Trophoblast cell (in vitro differentiated cells and primary cell): ENCODE measurements at regions not wholly inside any gene's neighbourhood (a gene's known extent, or its start where the extent isn't known, plus 50 kb on each side); places are given as distances from the start of the nearest gene placed in this dataset.

Source experiments
- DNase-seq, 2 donors: peaks; one replicate each; pipeline ENCODE4 v3.0.0-alpha.2; 2016
- H2AFZ ChIP-seq: 2 replicates; pipeline ENCODE4 v1.6.1; 2013; ENCODE audit warnings: low read length, moderate library complexity, mild to moderate bottlenecking; ENCODE audit not compliant: insufficient read depth, poor library complexity
- H2AK5ac ChIP-seq: 2 replicates; pipeline ENCODE4 v1.6.1; 2013; ENCODE audit warnings: mild to moderate bottlenecking, low read length
- H2BK120ac ChIP-seq: 2 replicates; pipeline ENCODE4 v1.6.1; 2013; ENCODE audit warnings: low read length, mild to moderate bottlenecking, moderate library complexity; ENCODE audit not compliant: insufficient read depth, poor library complexity
- H2BK12ac ChIP-seq: 2 replicates; pipeline ENCODE4 v1.6.1; 2013; ENCODE audit warnings: mild to moderate bottlenecking, low read length, moderate library complexity
- H2BK5ac ChIP-seq: 2 replicates; pipeline ENCODE4 v1.6.1; 2013; ENCODE audit warnings: low read length, low read depth, moderate library complexity, mild to moderate bottlenecking; ENCODE audit not compliant: poor library complexity
- H3K14ac ChIP-seq: 2 replicates; pipeline ENCODE4 v1.6.1; 2013; ENCODE audit warnings: mild to moderate bottlenecking, low read length
- H3K18ac ChIP-seq: 2 replicates; pipeline ENCODE4 v1.6.1; 2013; ENCODE audit warnings: mild to moderate bottlenecking, low read length
- H3K23ac ChIP-seq: 2 replicates; pipeline ENCODE4 v1.6.1; 2013; ENCODE audit warnings: low read length
- H3K27ac ChIP-seq: 2 replicates; pipeline ENCODE4 v1.5.1; 2013; ENCODE audit warnings: low read depth, mild to moderate bottlenecking, inconsistent platforms, low read length, moderate library complexity
- H3K27me3 ChIP-seq: 2 replicates; pipeline ENCODE4 v1.6.1; 2013; ENCODE audit warnings: inconsistent platforms, mild to moderate bottlenecking, low read length, moderate library complexity; ENCODE audit not compliant: insufficient read depth
- H3K36me3 ChIP-seq, 2 experiments: 1 replicate in 1 of 2; 2 replicates in 1 of 2; pipeline ENCODE4 v1.6.1; 2013; ENCODE audit warnings: low read length in 2 of 2, mild to moderate bottlenecking in 2 of 2, moderate library complexity in 1 of 2; ENCODE audit not compliant: insufficient read depth in 2 of 2, control insufficient read depth in 1 of 2
- H3K4ac ChIP-seq: 2 replicates; pipeline ENCODE4 v1.6.1; 2013; ENCODE audit warnings: low read depth, mild to moderate bottlenecking, low read length, moderate library complexity
- H3K4me1 ChIP-seq, 2 experiments: 1 replicate in 1 of 2; 2 replicates in 1 of 2; pipeline ENCODE4 v1.6.1; 2013; ENCODE audit warnings: low read length in 2 of 2, mild to moderate bottlenecking in 2 of 2, moderate library complexity in 1 of 2; ENCODE audit not compliant: insufficient read depth in 2 of 2, control insufficient read depth in 1 of 2
- H3K4me2 ChIP-seq: 2 replicates; pipeline ENCODE4 v1.6.1; 2013; ENCODE audit warnings: inconsistent platforms, mild to moderate bottlenecking, low read length, moderate library complexity
- H3K4me3 ChIP-seq: 2 replicates; pipeline ENCODE4 v1.5.1; 2013; ENCODE audit warnings: mild to moderate bottlenecking, low read depth, low read length, inconsistent platforms
- H3K79me1 ChIP-seq: one replicate; pipeline ENCODE4 v1.6.1; 2013; ENCODE audit warnings: low read length
- H3K79me2 ChIP-seq: 2 replicates; pipeline ENCODE4 v1.6.1; 2013; ENCODE audit warnings: low read length, mild to moderate bottlenecking; ENCODE audit not compliant: control insufficient read depth, insufficient read depth, poor library complexity
- H3K9ac ChIP-seq: 2 replicates; pipeline ENCODE4 v1.6.1; 2013; ENCODE audit warnings: mild to moderate bottlenecking, low read length
- H3K9me3 ChIP-seq: 2 replicates; pipeline ENCODE4 v1.6.1; 2013; ENCODE audit warnings: low read depth, mild to moderate bottlenecking, control low read depth, inconsistent platforms, low read length; ENCODE audit not compliant: insufficient read depth
- H4K12ac ChIP-seq: 2 replicates; pipeline ENCODE4 v1.6.1; 2013; ENCODE audit warnings: low read depth, mild to moderate bottlenecking, low read length, moderate library complexity
- H4K8ac ChIP-seq: 2 replicates; pipeline ENCODE4 v1.6.1; 2013; ENCODE audit warnings: low read depth, mild to moderate bottlenecking, low read length, moderate library complexity
- H4K91ac ChIP-seq: one replicate; pipeline ENCODE4 v1.6.1; 2013; ENCODE audit warnings: low read depth, mild to moderate bottlenecking, low read length, moderate library complexity
- WGBS: extraction: QIAGEN DNeasy Blood & Tissue Kit; methylation state at CpG from one replicate; pipeline ENCODE4 v1.1.7; 2013; ENCODE audit warnings: missing lambda C conversion rate; ENCODE audit not compliant: insufficient read length, insufficient coverage; ENCODE audit errors: extremely low coverage; 5-methylcytosine and 5-hydroxymethylcytosine counted together

GRCh38 chr19:29084266-29084665 is 128.7 kb downstream of the UQCRFS1 start:
- H4K12ac ChIP-seq = no peak overlapping the region
- no CpG with 5 or more reads among the region's 9 CpGs for WGBS
- no peak overlapping the region for H2BK12ac ChIP-seq
- no peaks in the 10 kb centered on the region for H3K79me1 ChIP-seq
- no peak overlapping the region for H3K23ac ChIP-seq
- no peak overlapping the region for H2BK120ac ChIP-seq
- no peak overlapping the region for H4K8ac ChIP-seq
- no peak overlapping the region for H2AFZ ChIP-seq
- H3K9me3 ChIP-seq = no peaks in the 10 kb centered on the region
- no peak overlapping the region for H2BK5ac ChIP-seq
- H3K4me3 ChIP-seq = no peak overlapping the region
- no peak overlapping the region for H2AK5ac ChIP-seq
- H3K9ac ChIP-seq = no peak overlapping the region
- H3K27ac ChIP-seq = no peak overlapping the region
- H3K14ac ChIP-seq = no peak overlapping the region
- H3K4me2 ChIP-seq = no peak overlapping the region
- peak in 1 of 2 donors; percentile 72 for DNase-seq
- no peak overlapping the region for H4K91ac ChIP-seq
- H3K4ac ChIP-seq = no peak overlapping the region
- H3K18ac ChIP-seq = no peak overlapping the region
- H3K79me2 ChIP-seq = no peaks in the 10 kb centered on the region
- no peaks in the 10 kb centered on the region for H3K36me3 ChIP-seq
- H3K27me3 ChIP-seq = no peaks in the 10 kb centered on the region
- H3K4me1 ChIP-seq = peaks cover 0 to 2% of the 10 kb centered on the region in 2 experiments

DNA sequence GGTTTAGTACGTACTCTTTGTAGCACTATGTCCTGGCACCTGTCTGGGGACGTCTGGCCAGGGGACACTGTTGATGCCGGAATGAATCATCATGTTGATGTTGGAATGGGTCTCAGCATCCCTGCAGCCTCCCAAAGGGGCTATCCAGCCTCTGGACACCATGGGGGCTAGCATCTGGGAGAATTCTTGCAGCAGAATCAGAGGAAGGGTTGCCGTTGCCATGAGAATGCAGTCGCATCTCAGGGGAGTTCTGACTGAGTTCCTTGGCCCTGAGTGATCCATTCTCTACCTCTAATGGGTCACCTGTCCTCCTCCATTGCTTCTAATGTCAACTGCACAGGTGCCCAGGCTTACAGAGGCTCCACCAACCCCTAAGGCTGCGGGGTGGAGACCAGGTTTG is 129.1 kb downstream of the UQCRFS1 start:
- Histone ChIP-seq H3K9me3 (no peaks in the 10 kb centered on the region), H3K23ac (no peak overlapping the region), H3K4me3 (no peak overlapping the region), H2BK12ac (no peak overlapping the region), H2BK5ac (no peak overlapping the region), H3K36me3 (no peaks in the 10 kb centered on the region), H3K14ac (no peak overlapping the region), H3K4ac (no peak overlapping the region), H3K9ac (no peak overlapping the region), H2BK120ac (no peak overlapping the region), H4K8ac (no peak overlapping the region), H3K27me3 (no peaks in the 10 kb centered on the region), H3K4me1 (peaks cover 0 to 4% of the 10 kb centered on the region in 2 experiments), H4K12ac (no peak overlapping the region), H2AFZ (no peak overlapping the region), H3K79me2 (no peaks in the 10 kb centered on the region), H3K4me2 (no peak overlapping the region), H3K79me1 (no peaks in the 10 kb centered on the region), H3K27ac (no peak overlapping the region), H2AK5ac (no peak overlapping the region), H4K91ac (no peak overlapping the region), H3K18ac (no peak overlapping the region)
- no CpG with 5 or more reads among the region's 6 CpGs for WGBS
- no peak for DNase-seq

GRCh38 chr19:29079356-29080032 is 133.5 kb downstream of the UQCRFS1 start:
- H3K9ac ChIP-seq = no peak overlapping the region
- H3K4me2 ChIP-seq = no peak overlapping the region
- no peak overlapping the region for H4K12ac ChIP-seq
- no peak overlapping the region for H3K4me3 ChIP-seq
- H3K27me3 ChIP-seq = no peaks in the 10 kb centered on the region
- H3K9me3 ChIP-seq = peaks cover 2% of the 10 kb centered on the region
- H3K4me1 ChIP-seq = peaks cover 0 to 4% of the 10 kb centered on the region in 2 experiments
- no CpG with 5 or more reads among the region's 14 CpGs for WGBS
- H3K23ac ChIP-seq = no peak overlapping the region
- no peak overlapping the region for H3K4ac ChIP-seq
- H3K14ac ChIP-seq = no peak overlapping the region
- no peak overlapping the region for H3K27ac ChIP-seq
- H2BK5ac ChIP-seq = no peak overlapping the region
- DNase-seq = peak; percentile 71 to 82
- H4K8ac ChIP-seq = no peak overlapping the region
- H4K91ac ChIP-seq = no peak overlapping the region
- H2AK5ac ChIP-seq = no peak overlapping the region
- H2BK12ac ChIP-seq = no peak overlapping the region
- H3K79me2 ChIP-seq = no peaks in the 10 kb centered on the region
- H2BK120ac ChIP-seq = no peak overlapping the region
- no peaks in the 10 kb centered on the region for H3K79me1 ChIP-seq
- no peak overlapping the region for H3K18ac ChIP-seq
- no peak overlapping the region for H2AFZ ChIP-seq
- no peaks in the 10 kb centered on the region for H3K36me3 ChIP-seq

- H4K91ac ChIP-seq = no peak overlapping the region
- peak overlapping the region; percentile 41 for H3K23ac ChIP-seq
- no peak overlapping the region for H3K14ac ChIP-seq
- H3K27ac ChIP-seq = no peak overlapping the region
- H2AK5ac ChIP-seq = no peak overlapping the region
- H3K79me2 ChIP-seq = no peaks in the 10 kb centered on the region
- H2BK120ac ChIP-seq = no peak overlapping the region
- H4K8ac ChIP-seq = no peak overlapping the region
- no peak overlapping the region for H3K4ac ChIP-seq
- no peak overlapping the region for H2BK5ac ChIP-seq
- no peak overlapping the region for H4K12ac ChIP-seq
- peaks cover 0 to 4% of the 10 kb centered on the region in 2 experiments for H3K4me1 ChIP-seq
- H3K27me3 ChIP-seq = no peaks in the 10 kb centered on the region
- no peak overlapping the region for H2BK12ac ChIP-seq
- no CpG with 5 or more reads among the region's 4 CpGs for WGBS
- no peak overlapping the region for H3K18ac ChIP-seq
- H3K36me3 ChIP-seq = no peaks in the 10 kb centered on the region
- H3K4me3 ChIP-seq = peak overlapping the region; percentile 23
- no peak overlapping the region for H2AFZ ChIP-seq
- no peaks in the 10 kb centered on the region for H3K79me1 ChIP-seq
- H3K9me3 ChIP-seq = peaks cover 2% of the 10 kb centered on the region
- H3K9ac ChIP-seq = no peak overlapping the region
- no peak overlapping the region for H3K4me2 ChIP-seq
- DNase-seq = no peak
Observed at GRCh38 chr19:29076963-29077362, 136.0 kb downstream of the UQCRFS1 start.
